ENCODE measurements at regions not wholly inside any gene's neighbourhood (a gene's known extent, or its start where the extent isn't known, plus 50 kb on each side); places are given as distances from the start of the nearest gene placed in this dataset.

DNA sequence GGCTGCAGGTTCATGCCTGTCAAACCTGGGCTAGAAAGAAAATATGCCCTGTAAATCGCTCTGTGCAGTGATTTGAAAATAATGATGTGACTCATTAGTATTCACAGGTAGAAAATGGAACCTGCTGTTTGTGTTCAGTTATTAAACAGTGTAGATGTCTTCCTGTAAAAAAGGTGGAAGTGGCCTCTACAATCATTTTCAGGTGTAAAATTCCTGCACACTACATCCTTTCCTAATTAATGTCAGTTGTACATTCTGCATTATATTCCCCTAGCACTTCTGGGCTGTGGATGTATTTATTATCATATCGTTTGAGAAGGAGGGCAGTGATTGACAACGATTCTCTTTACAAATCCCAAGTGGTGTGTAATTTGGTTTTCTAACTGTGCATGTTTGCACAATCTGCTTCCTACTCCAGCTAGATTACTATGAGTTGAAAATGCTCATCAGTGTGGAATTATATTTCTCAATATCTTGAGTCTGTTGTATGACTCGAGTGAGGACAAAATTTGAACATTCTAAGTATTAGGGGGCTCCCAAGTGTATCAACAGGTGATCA, 454.0 kb upstream of the DDI1 start:
- TF ChIP-seq CTCF (IDR thresholded peaks at IDR 0.05; ENCODE audit: insufficient read depth, low read depth, low read length): no peak
- TF ChIP-seq EZH2 (IDR thresholded peaks at IDR 0.05; ENCODE audit: insufficient read depth, low read length): no peak
